ENCODE measurements at regions not wholly inside any gene's neighbourhood (a gene's known extent, or its start where the extent isn't known, plus 50 kb on each side); places are given as distances from the start of the nearest gene placed in this dataset.

GRCh38 chr15:35993196-35993595 is 447.2 kb upstream of the DPH6 start:
- no peak for DNase-seq
- no peak overlapping the region for H3K4me3 ChIP-seq (ENCODE audit: low read depth, low read length)
- no peaks in the 10 kb centered on the region for H3K4me1 Mint-ChIP-seq (ENCODE audit: low read depth, unreplicated experiment)
- H3K27me3 ChIP-seq (replicated peaks; ENCODE audit: control insufficient read depth, insufficient read depth, low read length) = no peaks in the 10 kb centered on the region
- intact Hi-C loops (cut with micrococcal nuclease; ENCODE audit: unreplicated experiment) = no loop called here
- H3K4me3 Mint-ChIP-seq (ENCODE audit: unreplicated experiment) = no peak overlapping the region
- H3K4me1 ChIP-seq = no peaks in the 10 kb centered on the region
- ChIA-PET POLR2A (no interaction called here), CTCF (no interaction called here)
- H3K27me3 Mint-ChIP-seq (ENCODE audit: insufficient read depth, unreplicated experiment) = no peaks in the 10 kb centered on the region
- H3K36me3 Mint-ChIP-seq (ENCODE audit: insufficient read depth, unreplicated experiment) = no peaks in the 10 kb centered on the region
- no TSS peak for BruUV-seq (replicated peaks)
- TF ChIP-seq CTCF (IDR thresholded peaks at IDR 0.05; ENCODE audit: insufficient read depth in 1 of 2, low read depth in 1 of 2, low read length in 1 of 2, severe bottlenecking in 1 of 2, unreplicated experiment in 1 of 2) = no peak
- no peaks in the 10 kb centered on the region for H3K9me3 ChIP-seq
- no peak overlapping the region for H3K27ac Mint-ChIP-seq (ENCODE audit: unreplicated experiment)
- no peaks in the 10 kb centered on the region for H3K9me3 Mint-ChIP-seq (ENCODE audit: unreplicated experiment)
- H3K36me3 ChIP-seq (ENCODE audit: control insufficient read depth, insufficient read depth, low read length) = no peaks in the 10 kb centered on the region

GRCh38 chr15:35994876-35995275 is 448.9 kb upstream of the DPH6 start:
- H3K36me3 Mint-ChIP-seq (ENCODE audit: insufficient read depth, unreplicated experiment) = no peaks in the 10 kb centered on the region
- intact Hi-C loops (cut with micrococcal nuclease; ENCODE audit: unreplicated experiment) = no loop called here
- ChIA-PET POLR2A (no interaction called here), CTCF (no interaction called here)
- H3K27me3 Mint-ChIP-seq (ENCODE audit: insufficient read depth, unreplicated experiment) = no peaks in the 10 kb centered on the region
- Histone ChIP-seq H3K4me3 (ENCODE audit: low read depth, low read length) (no peak overlapping the region), H3K36me3 (ENCODE audit: control insufficient read depth, insufficient read depth, low read length) (no peaks in the 10 kb centered on the region), H3K4me1 (no peaks in the 10 kb centered on the region), H3K9me3 (no peaks in the 10 kb centered on the region), H3K27me3 (replicated peaks; ENCODE audit: control insufficient read depth, insufficient read depth, low read length) (no peaks in the 10 kb centered on the region)
- DNase-seq = no peak
- no TSS peak for BruUV-seq (replicated peaks)
- no peaks in the 10 kb centered on the region for H3K4me1 Mint-ChIP-seq (ENCODE audit: low read depth, unreplicated experiment)
- no peaks in the 10 kb centered on the region for H3K9me3 Mint-ChIP-seq (ENCODE audit: unreplicated experiment)
- no peak overlapping the region for H3K4me3 Mint-ChIP-seq (ENCODE audit: unreplicated experiment)
- no peak overlapping the region for H3K27ac Mint-ChIP-seq (ENCODE audit: unreplicated experiment)
- no peak for TF ChIP-seq CTCF (IDR thresholded peaks at IDR 0.05; ENCODE audit: insufficient read depth in 1 of 2, low read depth in 1 of 2, low read length in 1 of 2, severe bottlenecking in 1 of 2, unreplicated experiment in 1 of 2)

GRCh38 chr15:35998663-35999602 is 453.0 kb upstream of the DPH6 start:
- ChIA-PET CTCF (no interaction called here), POLR2A (no interaction called here)
- Mint-ChIP-seq H3K36me3 (ENCODE audit: insufficient read depth, unreplicated experiment) (no peaks in the 10 kb centered on the region), H3K4me1 (ENCODE audit: low read depth, unreplicated experiment) (no peaks in the 10 kb centered on the region), H3K27me3 (ENCODE audit: insufficient read depth, unreplicated experiment) (no peaks in the 10 kb centered on the region), H3K4me3 (ENCODE audit: unreplicated experiment) (no peak overlapping the region), H3K9me3 (ENCODE audit: unreplicated experiment) (no peaks in the 10 kb centered on the region), H3K27ac (ENCODE audit: unreplicated experiment) (no peak overlapping the region)
- H3K36me3 ChIP-seq (ENCODE audit: control insufficient read depth, insufficient read depth, low read length) = no peaks in the 10 kb centered on the region
- no peak overlapping the region for H3K4me3 ChIP-seq (ENCODE audit: low read depth, low read length)
- no peaks in the 10 kb centered on the region for H3K4me1 ChIP-seq
- H3K9me3 ChIP-seq = no peaks in the 10 kb centered on the region
- no peak for TF ChIP-seq CTCF (IDR thresholded peaks at IDR 0.05; ENCODE audit: insufficient read depth in 1 of 2, low read depth in 1 of 2, low read length in 1 of 2, severe bottlenecking in 1 of 2, unreplicated experiment in 1 of 2)
- no peaks in the 10 kb centered on the region for H3K27me3 ChIP-seq (replicated peaks; ENCODE audit: control insufficient read depth, insufficient read depth, low read length)
- BruUV-seq (replicated peaks) = no TSS peak
- intact Hi-C loops (cut with micrococcal nuclease; ENCODE audit: unreplicated experiment) = no loop called here
- no peak for DNase-seq

All from Caco-2 (cell line).